HCT116 (cell line): ENCODE measurements at regions not wholly inside any gene's neighbourhood (a gene's known extent, or its start where the extent isn't known, plus 50 kb on each side); places are given as distances from the start of the nearest gene placed in this dataset.

Experiments used
- ATF3 ChIP-seq: IDR thresholded peaks from 2 replicates; pipeline ENCODE4 v1.6.1; 2012
- CTCF ChIP-seq, 3 experiments: fragments of 200-600 bp in 1 of 3; sonication (generic) in 1 of 3; IDR thresholded peaks in 2 of 3; conservative IDR thresholded peaks in 1 of 3; 2 replicates each; pipeline ENCODE4 v1.5.1; 2012 to 2017; ENCODE audit warnings: low read depth in 2 of 3, low read length in 2 of 3, antibody characterized with exemption in 1 of 3, borderline replicate concordance in 1 of 3, control low read depth in 1 of 3, mild to moderate bottlenecking in 1 of 3, mixed read lengths in 1 of 3, mixed run types in 1 of 3, moderate library complexity in 1 of 3; ENCODE audit not compliant: insufficient read depth in 1 of 3
- EZH2 ChIP-seq: fragments of 200-600 bp; sonication (generic); IDR thresholded peaks from 2 replicates; pipeline ENCODE4 v1.6.1; 2017; ENCODE audit warnings: antibody characterized with exemption, mixed run types
- POLR2A ChIP-seq: IDR thresholded peaks from 2 replicates; pipeline ENCODE4 v1.7.0; 2011; ENCODE audit warnings: borderline replicate concordance; ENCODE audit not compliant: insufficient read depth, insufficient read length; ENCODE audit errors: extremely low read depth
- POLR2AphosphoS5 ChIP-seq: IDR thresholded peaks from 2 replicates; pipeline ENCODE4 v1.6.1; 2011; ENCODE audit warnings: mild to moderate bottlenecking, low read depth, low read length, moderate library complexity
- SP1 ChIP-seq: IDR thresholded peaks from 2 replicates; pipeline ENCODE4 v1.6.1; 2012; ENCODE audit warnings: low read depth
- YY1 ChIP-seq: IDR thresholded peaks from 2 replicates; pipeline ENCODE4 v1.6.1; 2011; ENCODE audit warnings: low read length, low read depth, moderate library complexity, mild to moderate bottlenecking; ENCODE audit not compliant: insufficient replicate concordance; ENCODE audit errors: extremely low read depth
- TF ChIP-seq, protein P1 (sequence below): IDR thresholded peaks from 2 replicates; pipeline ENCODE4 v1.6.1; 2012; ENCODE audit warnings: low read depth
- TF ChIP-seq, protein P2 (sequence below): IDR thresholded peaks from 2 replicates; pipeline ENCODE4 v1.6.1; 2012

- TF ChIP-seq CTCF (IDR thresholded peaks at IDR 0.05 in 2 of 3, conservative IDR thresholded peaks at IDR 0.05 in 1 of 3; ENCODE audit: borderline replicate concordance in 1 of 3, insufficient read depth in 1 of 3, low read depth in 2 of 3, low read length in 2 of 3) (no peak), ATF3 (no peak), POLR2A (no peak), YY1 (no peak), EZH2 (no peak), POLR2AphosphoS5 (no peak), SP1 (no peak)
- TF ChIP-seq, protein P1, sequence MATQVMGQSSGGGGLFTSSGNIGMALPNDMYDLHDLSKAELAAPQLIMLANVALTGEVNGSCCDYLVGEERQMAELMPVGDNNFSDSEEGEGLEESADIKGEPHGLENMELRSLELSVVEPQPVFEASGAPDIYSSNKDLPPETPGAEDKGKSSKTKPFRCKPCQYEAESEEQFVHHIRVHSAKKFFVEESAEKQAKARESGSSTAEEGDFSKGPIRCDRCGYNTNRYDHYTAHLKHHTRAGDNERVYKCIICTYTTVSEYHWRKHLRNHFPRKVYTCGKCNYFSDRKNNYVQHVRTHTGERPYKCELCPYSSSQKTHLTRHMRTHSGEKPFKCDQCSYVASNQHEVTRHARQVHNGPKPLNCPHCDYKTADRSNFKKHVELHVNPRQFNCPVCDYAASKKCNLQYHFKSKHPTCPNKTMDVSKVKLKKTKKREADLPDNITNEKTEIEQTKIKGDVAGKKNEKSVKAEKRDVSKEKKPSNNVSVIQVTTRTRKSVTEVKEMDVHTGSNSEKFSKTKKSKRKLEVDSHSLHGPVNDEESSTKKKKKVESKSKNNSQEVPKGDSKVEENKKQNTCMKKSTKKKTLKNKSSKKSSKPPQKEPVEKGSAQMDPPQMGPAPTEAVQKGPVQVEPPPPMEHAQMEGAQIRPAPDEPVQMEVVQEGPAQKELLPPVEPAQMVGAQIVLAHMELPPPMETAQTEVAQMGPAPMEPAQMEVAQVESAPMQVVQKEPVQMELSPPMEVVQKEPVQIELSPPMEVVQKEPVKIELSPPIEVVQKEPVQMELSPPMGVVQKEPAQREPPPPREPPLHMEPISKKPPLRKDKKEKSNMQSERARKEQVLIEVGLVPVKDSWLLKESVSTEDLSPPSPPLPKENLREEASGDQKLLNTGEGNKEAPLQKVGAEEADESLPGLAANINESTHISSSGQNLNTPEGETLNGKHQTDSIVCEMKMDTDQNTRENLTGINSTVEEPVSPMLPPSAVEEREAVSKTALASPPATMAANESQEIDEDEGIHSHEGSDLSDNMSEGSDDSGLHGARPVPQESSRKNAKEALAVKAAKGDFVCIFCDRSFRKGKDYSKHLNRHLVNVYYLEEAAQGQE = no peak
- TF ChIP-seq, protein P2, sequence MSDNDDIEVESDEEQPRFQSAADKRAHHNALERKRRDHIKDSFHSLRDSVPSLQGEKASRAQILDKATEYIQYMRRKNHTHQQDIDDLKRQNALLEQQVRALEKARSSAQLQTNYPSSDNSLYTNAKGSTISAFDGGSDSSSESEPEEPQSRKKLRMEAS = no peak
Observed at GRCh38 chr4:125547836-125548235, 233.1 kb downstream of the FAT4 start.
